Right lobe of liver (tissue), 6 donors: ENCODE measurements at regions not wholly inside any gene's neighbourhood (a gene's known extent, or its start where the extent isn't known, plus 50 kb on each side); places are given as distances from the start of the nearest gene placed in this dataset.

Experiments used
- ATAC-seq, 4 donors: fragments of 200-7000 bp; cut with Tn5 transposase; one replicate each; pipeline ENCODE4 v1.9.1; 2020; ENCODE audit warnings: mild to moderate bottlenecking in 4 of 4, moderate library complexity in 4 of 4
- DNase-seq, 3 donors: peaks; one replicate each; pipeline ENCODE4 v3.0.0-alpha.2; 2020
- H3K27ac ChIP-seq, 3 donors: fragments of 200-600 bp; one replicate each; pipeline ENCODE4 v1.8.0; 2022
- H3K27me3 ChIP-seq, 2 donors: fragments of 200-600 bp; one replicate each; pipeline ENCODE4 v1.8.0; 2022
- H3K36me3 ChIP-seq, 4 donors: fragments of 200-600 bp; sonication (generic) in 1 of 4; one replicate each; pipeline versions ENCODE4 v1.5.1 to v1.8.0; 2017 to 2022; ENCODE audit warnings: control low read depth in 1 of 4
- H3K4me1 ChIP-seq, 4 donors: fragments of 200-600 bp; sonication (generic) in 1 of 4; one replicate each; pipeline versions ENCODE4 v1.5.1 to v1.8.0; 2017 to 2022; ENCODE audit warnings: control low read depth in 1 of 4
- H3K4me3 ChIP-seq, 3 donors: fragments of 200-600 bp; one replicate each; pipeline ENCODE4 v1.8.0; 2022
- H3K9me3 ChIP-seq, 4 donors: fragments of 200-600 bp; sonication (generic) in 1 of 4; one replicate each; pipeline versions ENCODE4 v1.5.1 to v1.8.0; 2017 to 2022; ENCODE audit warnings: control low read depth in 1 of 4
- POLR2A ChIP-seq: fragments of 450-650 bp; IDR thresholded peaks from one replicate; pipeline ENCODE4 v1.6.1; 2017; ENCODE audit warnings: antibody characterized with exemption, mild to moderate bottlenecking
- WGBS: methylation state at CpG from one replicate; pipeline ENCODE4 v1.1.6; 2018; ENCODE audit warnings: low coverage, low lambda C conversion rate; ENCODE audit not compliant: insufficient coverage; ENCODE audit errors: missing lambda C conversion rate; 5-methylcytosine and 5-hydroxymethylcytosine counted together
- intact Hi-C, 2 donors: fragments of 100-400 bp; cut with DNase I; formaldehyde crosslinking; loops; one replicate each; pipeline versions ENCODE4 v1.11.2 to v1.14.1; 2022
- TF ChIP-seq, protein P1 (sequence below), 4 donors: fragments of 200-600 bp in 3 of 4; fragments of 450-650 bp in 1 of 4; IDR thresholded peaks; one replicate each; pipeline versions ENCODE4 v1.5.1 to v1.8.0; 2016 to 2022; ENCODE audit warnings: antibody characterized with exemption in 4 of 4, mild to moderate bottlenecking in 2 of 4
- donor health status: DM: no; HTN: yes; CAD: no.
- donor health status: DM: no; HTN: no; CAD: no.
- donor health status: DM: no; HTN: no; CAD: no.
- donor health status: DM: no; HTN: yes; CAD: no.
- donor health status: DM: no; HTN: yes; CAD: no.

DNA sequence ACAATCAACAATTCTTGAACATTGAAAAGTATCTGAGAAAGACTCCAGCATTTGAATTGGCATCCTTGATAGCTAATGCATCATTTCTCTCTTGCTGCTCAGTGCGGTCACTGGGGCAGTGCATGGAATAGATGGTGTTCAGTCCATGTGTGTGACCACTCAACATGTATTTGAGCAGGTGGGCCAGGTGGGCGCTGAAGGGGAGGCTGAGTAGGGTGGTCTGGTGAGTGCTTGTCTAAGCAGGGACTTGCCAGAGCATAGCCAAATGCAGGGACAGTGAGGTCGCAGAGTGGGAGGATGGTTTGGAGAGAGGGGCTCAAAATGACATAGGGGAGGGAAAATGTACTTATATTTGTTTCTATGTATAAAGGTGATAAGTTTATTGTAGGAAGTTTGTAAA, 409.0 kb downstream of the TMEM121 start:
- H3K27ac ChIP-seq = no peak overlapping the region
- 53% methylated on average over 3 of the region's 3 CpGs for WGBS
- H3K4me3 ChIP-seq = no peak overlapping the region
- H3K9me3 ChIP-seq = no peaks in the 10 kb centered on the region
- no peak for TF ChIP-seq POLR2A
- TF ChIP-seq, protein P1, sequence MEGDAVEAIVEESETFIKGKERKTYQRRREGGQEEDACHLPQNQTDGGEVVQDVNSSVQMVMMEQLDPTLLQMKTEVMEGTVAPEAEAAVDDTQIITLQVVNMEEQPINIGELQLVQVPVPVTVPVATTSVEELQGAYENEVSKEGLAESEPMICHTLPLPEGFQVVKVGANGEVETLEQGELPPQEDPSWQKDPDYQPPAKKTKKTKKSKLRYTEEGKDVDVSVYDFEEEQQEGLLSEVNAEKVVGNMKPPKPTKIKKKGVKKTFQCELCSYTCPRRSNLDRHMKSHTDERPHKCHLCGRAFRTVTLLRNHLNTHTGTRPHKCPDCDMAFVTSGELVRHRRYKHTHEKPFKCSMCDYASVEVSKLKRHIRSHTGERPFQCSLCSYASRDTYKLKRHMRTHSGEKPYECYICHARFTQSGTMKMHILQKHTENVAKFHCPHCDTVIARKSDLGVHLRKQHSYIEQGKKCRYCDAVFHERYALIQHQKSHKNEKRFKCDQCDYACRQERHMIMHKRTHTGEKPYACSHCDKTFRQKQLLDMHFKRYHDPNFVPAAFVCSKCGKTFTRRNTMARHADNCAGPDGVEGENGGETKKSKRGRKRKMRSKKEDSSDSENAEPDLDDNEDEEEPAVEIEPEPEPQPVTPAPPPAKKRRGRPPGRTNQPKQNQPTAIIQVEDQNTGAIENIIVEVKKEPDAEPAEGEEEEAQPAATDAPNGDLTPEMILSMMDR (IDR thresholded peaks at IDR 0.05) = no peak
- intact Hi-C loops = no loop called here
- H3K36me3 ChIP-seq = no peaks in the 10 kb centered on the region
- H3K4me1 ChIP-seq = no peaks in the 10 kb centered on the region
- ATAC-seq (no peak), DNase-seq (peak in 1 of 3 donors; percentile 9)
- no peaks in the 10 kb centered on the region for H3K27me3 ChIP-seq

DNA sequence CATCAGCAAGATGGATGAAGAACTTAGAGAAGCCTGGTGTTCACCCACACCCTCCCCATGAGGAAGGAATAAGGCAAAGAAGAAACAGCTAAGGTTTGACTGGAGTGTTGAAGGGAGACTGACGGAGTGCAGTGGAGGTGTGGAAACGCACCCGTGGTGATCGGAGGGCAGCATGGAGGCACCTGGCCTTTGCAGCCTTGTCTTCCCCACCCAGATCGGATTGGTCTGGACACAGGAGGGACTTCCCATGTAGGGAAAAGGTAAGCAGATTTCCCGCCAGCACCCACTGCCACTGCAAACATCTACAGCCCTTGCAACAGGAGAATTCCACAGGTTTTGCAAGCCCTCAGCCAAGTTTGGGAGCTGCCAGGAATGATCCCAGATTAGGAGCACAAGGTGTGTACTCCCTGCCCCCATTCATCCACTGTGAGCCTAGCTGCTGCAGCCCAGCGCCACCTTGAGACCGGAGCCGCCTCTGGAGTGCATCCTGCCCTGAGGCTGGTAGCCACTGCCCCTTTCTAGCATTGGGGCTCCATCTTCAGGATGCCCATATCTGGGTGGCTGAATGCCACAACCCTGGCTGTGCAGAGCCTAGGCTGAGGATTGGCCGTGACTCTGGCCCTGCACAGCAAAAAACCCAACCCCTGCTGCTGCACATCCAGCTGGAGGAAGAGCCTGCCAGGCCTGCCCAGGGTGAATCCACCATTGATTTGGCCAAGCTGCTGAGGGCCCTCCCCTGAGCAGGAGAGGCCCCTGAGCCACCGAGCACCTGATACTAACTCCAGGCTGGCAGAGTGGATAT, 411.1 kb downstream of the TMEM121 start:
- WGBS = 53% methylated on average over 7 of the region's 11 CpGs

DNA sequence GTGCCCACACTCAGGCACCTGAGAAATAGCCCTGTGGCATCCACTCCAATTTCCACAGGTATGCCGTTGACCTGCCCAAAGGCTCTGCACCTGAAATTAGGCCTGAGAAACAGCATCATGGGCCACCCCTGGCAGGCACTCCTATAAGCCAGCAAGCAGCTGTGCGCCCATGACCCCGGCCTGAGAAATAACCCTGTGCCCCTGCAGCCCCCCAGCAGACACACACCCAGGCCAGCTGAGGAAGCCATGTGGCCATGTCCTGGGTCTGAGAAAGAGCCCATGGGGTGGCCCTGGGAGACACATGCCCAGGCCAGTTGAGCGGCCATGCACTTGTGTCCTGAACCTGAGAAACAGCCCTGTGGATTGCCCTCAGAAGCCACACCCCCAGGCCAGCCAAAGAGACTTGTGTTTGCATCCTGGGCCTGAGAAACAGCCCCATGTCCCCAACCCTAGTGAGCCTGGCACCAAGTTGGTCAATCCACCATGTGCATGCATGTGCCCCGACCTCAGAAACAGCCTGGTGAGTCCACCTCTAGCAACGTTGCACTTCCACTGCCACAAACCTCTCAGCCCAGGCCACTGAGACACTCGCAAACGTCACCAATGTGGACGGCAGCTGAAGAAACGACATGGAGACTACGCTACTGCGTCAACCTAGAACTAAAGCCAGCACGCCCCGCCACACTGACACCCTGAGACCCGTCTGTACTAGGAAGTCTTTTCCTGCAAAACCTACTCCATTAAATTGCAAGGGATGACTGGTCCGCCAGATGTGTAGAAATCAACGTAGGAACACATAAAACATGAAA, 411.9 kb downstream of the TMEM121 start:
- Histone ChIP-seq H3K9me3 (no peaks in the 10 kb centered on the region), H3K4me1 (no peaks in the 10 kb centered on the region), H3K27me3 (no peaks in the 10 kb centered on the region), H3K36me3 (no peaks in the 10 kb centered on the region), H3K27ac (no peak overlapping the region), H3K4me3 (no peak overlapping the region)
- ATAC-seq = no peak
- TF ChIP-seq POLR2A = no peak
- TF ChIP-seq, protein P1 (IDR thresholded peaks at IDR 0.05) = no peak
- no peak for DNase-seq
- intact Hi-C loops = no loop called here
- 67% methylated on average over 6 of the region's 17 CpGs for WGBS

More for the DNA sequence above, 411.1 kb downstream of the TMEM121 start:
- peak; percentile 48 to 88 (median 57) for DNase-seq
- Histone ChIP-seq H3K27ac (no peak overlapping the region), H3K4me1 (no peaks in the 10 kb centered on the region), H3K36me3 (no peaks in the 10 kb centered on the region), H3K9me3 (no peaks in the 10 kb centered on the region), H3K27me3 (no peaks in the 10 kb centered on the region), H3K4me3 (no peak overlapping the region)
- peak; percentile 85 to 96 (median 90) for ATAC-seq
- intact Hi-C loops = no loop called here
- TF ChIP-seq POLR2A = no peak
- TF ChIP-seq, protein P1 (IDR thresholded peaks at IDR 0.05) = peak in 3 of 4 donors; percentile 17 to 31 (median 31)

DNA sequence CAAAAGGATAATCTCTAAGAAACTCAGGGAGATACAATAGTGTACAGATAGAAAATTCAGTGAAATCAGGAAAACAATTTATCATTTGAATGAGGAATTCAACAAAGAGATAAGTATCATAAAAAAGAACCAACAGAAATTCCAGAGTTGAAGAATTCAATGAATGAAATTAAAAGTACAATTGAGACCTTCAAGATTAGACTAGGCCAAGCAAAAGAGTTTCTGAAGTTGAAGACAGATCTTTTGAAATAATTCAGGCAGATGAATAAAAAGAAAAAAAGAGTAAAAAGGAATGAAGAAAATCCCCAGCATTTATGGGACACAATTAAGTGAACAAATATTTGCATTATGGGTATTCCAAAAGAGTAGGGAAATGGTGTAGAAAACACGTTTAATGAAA, 412.6 kb downstream of the TMEM121 start:
- Histone ChIP-seq H3K4me1 (no peaks in the 10 kb centered on the region), H3K9me3 (no peaks in the 10 kb centered on the region), H3K27me3 (no peaks in the 10 kb centered on the region), H3K27ac (no peak overlapping the region), H3K36me3 (no peaks in the 10 kb centered on the region), H3K4me3 (no peak overlapping the region)
- no peak for ATAC-seq
- intact Hi-C loops = no loop called here
- DNase-seq = no peak
- TF ChIP-seq, protein P1 (IDR thresholded peaks at IDR 0.05) = no peak
- 29% methylated on average over 1 of the region's 1 CpG for WGBS
